ENCODE measurements at regions not wholly inside any gene's neighbourhood (a gene's known extent, or its start where the extent isn't known, plus 50 kb on each side); places are given as distances from the start of the nearest gene placed in this dataset.

- TF ChIP-seq CTCF (IDR thresholded peaks at IDR 0.05) (no peak), EZH2 (IDR thresholded peaks at IDR 0.05) (no peak)
Observed at GRCh38 chr6:141552031-141552430, 580.7 kb upstream of the GJE1 start.
